NCI-H2227 (cell line): ENCODE measurements at regions not wholly inside any gene's neighbourhood (a gene's known extent, or its start where the extent isn't known, plus 50 kb on each side); places are given as distances from the start of the nearest gene placed in this dataset.
"Not testable (repeated sequence)": the region's sequence is repeated elsewhere in the genome, so short reads cannot be mapped to it uniquely, and the experiment has no call there.

Experiments
- DNase-seq: peaks from one replicate; lab custom pipeline; 2025; ENCODE audit not compliant: unreplicated experiment; lab: John Stamatoyannopoulos, UW

DNA sequence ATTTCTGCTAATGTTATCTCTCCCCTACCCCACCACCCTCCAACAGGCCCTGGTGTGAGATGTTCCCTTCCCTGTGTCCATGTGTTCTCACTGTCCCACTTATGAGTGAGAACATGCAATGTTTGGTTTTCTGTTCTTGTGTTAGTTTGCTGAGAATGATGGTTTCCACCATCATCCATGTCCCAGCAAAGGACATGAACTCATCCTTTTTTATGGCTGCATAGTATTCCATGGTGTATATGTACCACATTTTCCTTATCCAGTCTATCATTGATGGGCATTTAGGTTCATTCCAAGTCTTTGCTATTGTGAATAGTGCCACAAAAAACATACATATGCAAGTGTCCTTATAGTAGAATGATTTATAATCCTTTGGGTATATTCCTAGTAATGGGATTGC is 104.5 kb downstream of the ZNF33B start:
- DNase-seq = not testable (repeated sequence)

DNA sequence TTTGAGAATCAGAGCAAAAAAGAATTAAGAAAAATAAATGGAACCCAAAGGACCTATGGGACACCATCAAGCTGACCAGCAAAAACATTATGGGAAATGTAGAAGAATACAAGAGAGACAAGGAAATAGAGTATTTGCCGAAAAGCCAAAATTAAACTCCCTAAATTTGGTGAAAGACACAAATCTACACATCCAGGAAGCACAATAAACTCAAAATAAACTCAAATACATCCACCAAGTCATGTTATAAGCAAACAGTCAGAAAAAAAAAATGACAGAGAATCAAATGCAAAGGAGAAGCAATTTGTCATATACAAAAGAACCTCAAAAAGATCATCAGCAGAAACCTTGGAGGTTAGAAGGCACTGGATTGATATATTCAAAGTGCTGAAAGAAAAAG is 105.4 kb downstream of the ZNF33B start:
- no peak for DNase-seq

DNA sequence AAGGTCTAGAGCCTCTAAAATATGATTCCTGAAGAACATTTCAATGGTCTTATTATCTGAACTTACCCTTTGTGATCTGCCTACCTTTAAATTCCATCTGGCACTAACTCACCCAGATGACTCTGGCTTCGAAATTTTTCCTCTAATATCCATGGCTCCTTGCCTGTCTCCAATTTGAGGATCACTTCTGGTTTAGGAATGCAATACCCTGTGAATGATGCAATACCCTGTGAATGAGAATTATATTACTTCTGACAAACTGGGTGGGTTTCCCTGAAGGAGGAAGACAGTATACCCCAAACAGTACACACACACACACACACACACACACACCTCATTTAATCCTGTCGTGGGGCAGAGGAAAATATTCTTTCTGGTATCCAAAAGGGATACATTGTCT is 115.3 kb downstream of the ZNF33B start:
- DNase-seq = no peak

DNA sequence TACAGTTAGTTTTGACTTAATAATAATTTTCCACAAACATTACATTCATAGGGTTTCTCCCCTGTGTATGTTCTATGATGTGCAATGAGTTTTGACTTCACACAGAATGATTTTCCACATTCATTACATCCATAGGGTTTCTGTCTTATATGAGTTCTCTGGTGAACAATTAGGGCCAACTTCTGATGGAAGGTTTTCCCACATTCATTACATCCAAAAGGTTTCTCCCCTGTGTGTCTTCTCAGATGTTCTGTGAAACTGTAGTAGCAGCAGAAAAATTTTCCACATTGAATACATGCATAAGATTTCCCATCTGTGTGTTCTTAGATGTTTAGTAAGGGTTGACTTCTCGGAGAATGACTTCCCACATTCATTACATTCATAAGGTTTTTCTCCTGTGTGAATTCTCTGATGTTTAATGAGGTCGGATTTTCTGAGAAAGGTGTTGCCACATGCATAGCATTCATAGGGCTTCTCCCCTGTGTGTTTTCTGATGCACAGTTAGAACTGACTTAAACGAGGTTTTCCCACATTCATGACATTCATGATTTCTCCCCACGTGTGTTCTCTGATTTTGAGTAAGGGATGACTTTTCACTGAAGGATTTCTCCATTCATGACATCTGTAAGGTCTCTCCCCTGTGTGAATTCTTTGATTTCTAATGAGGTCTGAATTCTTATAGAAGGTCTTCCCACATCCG is 118.5 kb downstream of the ZNF33B start:
- DNase-seq = no peak

DNA sequence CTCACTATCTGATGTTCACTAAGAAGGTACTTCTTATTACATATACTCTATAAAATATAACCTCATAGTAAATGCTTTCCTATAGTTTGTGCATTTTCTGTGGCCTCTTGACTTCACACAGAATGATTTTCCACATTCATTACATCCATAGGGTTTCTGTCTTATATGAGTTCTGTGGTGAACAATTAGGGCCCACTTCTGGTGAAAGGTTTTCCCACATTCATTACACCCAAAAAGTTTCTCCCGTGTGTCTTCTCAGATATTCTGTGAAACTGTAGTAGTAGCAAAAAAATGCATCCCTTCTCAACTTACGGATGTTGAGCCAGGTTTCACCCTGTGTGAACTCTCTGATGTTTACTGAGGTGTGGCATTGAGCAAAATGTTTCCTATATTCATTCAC is 119.3 kb downstream of the ZNF33B start:
- DNase-seq = no peak

DNA sequence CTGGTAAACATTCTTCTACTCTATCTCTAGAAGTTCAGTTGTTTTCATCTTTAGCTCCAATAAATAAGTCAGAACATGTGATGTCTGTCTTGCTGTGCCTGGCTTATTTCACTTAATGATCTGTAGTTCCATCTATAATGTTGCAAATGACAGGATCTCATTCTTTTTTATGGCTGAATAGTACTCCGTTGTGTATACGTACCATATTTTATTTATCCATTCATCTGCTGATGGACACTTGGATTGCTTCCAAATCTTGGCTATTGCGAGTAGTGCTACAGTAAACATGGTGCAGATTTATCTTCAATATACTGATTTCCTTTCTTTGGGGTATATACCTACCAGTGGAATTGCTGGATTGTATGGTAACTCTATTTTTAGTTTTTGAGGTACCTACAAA is 124.4 kb downstream of the ZNF33B start:
- DNase-seq = no peak

DNA sequence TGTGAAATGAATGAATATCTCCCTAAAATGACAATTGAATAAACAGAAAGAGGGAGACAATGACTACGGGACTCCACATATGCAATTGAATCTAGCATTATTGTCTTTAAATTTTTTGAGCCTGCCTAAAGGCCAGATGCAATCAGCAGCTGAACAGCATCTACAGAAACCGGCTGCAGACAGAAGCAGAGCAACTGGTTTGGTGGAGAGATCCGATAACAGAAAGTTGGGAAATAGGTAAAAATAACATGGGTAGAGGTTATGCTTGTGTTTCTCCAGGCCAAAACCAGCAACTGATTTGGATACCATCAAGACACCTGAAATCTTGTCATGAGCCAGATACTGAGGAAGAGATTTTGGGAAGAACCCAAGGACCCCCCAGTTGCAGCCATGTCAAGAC is 146.6 kb downstream of the ZNF33B start:
- no peak for DNase-seq

DNA sequence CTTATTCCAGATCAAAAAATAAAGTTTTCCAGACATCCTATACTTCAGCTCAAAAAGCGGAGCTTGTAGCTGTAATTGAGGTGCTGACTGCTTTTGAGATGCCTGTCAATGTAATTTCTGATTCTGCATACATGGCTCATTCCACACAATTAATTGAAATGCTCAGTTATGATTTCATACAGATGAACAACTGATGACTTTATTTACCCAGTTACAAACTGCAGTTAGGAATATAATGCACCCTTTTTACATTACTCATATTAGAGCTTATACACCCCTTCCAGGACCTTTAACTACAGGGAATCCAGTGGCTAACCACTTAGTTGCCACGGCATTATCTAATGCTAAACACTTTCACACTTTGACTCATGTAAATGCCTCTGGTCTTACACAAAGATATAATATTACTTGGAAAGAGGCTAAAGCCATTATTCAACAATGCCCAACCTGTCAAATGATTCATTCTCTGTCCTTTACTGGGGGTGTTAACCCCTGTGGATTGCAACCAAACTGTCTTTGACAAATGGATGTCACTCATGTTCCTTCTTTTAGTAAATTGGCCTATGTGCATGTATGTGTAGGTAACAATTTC is 147.3 kb downstream of the ZNF33B start:
- no peak for DNase-seq

DNA sequence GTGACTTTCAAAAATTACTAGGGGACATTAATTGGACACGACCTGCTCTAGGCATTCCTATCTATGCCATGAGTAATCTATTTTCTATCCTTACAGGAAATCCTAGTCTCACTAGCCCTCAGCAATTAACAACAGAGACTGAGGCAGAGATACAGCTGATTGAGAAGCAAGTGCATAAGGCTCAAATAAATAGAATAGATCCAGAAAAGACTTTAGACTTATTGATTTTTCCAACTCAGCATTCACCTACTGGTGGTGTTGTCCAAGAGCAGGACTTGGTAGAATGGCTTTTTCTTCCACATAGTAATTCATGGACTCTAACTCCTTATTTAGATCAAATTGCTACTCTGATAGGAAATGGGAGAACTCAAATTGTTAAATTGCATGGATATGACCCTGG is 148.0 kb downstream of the ZNF33B start:
- DNase-seq = no peak

DNA sequence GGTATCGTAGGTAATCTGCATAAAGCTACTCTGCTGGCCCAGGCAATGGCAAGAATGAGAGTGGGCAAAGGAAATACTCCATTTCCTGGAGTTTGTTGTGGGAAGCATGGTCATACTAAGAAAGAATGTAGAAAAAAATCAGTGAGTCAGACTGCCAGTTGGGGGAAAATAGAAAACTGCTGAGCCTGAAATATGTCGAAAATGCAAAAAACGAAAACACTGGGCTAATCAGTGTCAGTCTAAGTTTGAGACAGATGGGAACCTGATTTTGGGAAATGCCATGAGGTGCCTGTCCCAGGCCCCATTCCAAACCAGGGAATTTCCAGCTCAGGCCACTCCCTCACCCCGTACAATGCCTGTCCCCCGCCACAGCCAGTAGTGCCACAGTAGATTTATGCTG is 150.0 kb downstream of the ZNF33B start:
- DNase-seq = no peak

DNA sequence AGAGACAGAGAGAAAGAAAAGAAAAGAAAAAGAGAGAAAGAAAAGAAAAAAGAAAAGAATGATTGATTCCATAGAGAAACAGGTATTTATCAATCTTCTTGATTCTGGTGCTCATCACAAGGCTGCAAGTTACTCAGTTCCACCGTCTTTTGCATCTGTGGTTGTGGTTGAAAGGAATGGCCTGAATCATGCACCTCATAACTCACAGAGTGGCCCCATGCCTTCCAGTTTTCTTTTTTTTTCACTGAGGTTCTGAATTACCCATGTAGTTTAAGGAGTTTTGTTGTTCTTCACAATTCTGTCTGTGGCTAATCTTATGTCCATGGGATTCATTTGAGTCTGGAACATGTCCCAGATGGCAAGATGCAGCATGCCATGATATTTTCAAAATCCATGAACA is 156.0 kb downstream of the ZNF33B start:
- DNase-seq = no peak

DNA sequence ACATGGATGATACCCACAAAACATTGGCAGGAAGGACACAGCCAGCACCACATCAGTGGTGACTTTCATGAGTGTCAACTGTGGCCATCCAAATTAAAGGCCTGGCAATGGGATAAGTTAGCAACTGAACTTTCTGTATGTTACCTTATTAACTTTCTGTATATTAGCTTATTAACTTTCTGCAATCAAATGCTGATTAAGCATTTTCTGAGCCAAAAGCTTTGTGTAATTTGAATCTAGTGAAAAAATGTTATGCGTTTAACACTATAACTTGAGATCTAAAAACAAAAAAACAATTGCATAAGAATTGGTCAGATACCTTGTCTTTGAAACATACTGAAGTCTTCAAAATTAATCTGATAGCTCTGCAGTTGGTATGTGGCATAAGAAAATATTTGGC is 159.3 kb downstream of the ZNF33B start:
- DNase-seq = no peak

DNA sequence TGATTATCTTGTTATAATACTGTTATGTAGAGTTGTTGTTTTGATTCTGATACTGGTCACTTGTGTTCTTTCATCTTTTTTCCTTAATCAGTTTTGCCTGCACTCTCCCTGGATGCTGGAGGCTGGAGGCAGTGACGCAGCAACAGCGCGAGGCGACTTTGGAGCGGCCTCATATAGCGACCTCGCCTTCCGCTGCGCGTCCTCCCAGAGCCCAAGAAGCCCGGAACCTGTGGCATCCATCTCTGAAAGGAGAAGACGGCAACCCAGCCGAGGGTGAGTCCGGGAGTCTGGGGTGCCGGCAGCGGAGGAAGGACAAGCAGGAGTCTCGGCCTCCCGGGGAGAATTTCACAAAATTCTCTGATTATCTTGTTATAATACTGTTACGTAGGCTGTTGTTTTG is 161.2 kb downstream of the ZNF33B start:
- DNase-seq = peak; percentile 0

DNA sequence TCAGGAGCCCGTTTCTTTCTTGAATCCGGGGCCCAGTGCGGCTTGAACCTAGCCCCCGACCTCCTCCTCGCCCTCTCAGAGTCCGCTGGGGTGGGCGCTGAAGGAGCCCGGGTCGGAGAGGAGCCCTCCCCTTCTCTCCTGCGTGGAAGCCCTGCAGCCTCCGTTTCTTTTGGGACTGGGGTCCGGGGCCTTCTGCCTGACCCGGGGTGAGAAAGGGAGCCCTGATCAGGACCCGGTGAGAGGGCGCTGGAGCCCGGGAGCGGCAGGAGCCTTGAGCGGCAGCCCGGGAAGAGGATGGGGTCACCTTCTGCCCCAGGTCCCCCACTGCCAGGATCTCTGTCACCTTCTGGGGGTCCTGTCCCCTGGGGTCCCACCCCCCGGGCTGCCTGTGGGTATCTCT is 162.3 kb downstream of the ZNF33B start:
- no peak for DNase-seq

DNA sequence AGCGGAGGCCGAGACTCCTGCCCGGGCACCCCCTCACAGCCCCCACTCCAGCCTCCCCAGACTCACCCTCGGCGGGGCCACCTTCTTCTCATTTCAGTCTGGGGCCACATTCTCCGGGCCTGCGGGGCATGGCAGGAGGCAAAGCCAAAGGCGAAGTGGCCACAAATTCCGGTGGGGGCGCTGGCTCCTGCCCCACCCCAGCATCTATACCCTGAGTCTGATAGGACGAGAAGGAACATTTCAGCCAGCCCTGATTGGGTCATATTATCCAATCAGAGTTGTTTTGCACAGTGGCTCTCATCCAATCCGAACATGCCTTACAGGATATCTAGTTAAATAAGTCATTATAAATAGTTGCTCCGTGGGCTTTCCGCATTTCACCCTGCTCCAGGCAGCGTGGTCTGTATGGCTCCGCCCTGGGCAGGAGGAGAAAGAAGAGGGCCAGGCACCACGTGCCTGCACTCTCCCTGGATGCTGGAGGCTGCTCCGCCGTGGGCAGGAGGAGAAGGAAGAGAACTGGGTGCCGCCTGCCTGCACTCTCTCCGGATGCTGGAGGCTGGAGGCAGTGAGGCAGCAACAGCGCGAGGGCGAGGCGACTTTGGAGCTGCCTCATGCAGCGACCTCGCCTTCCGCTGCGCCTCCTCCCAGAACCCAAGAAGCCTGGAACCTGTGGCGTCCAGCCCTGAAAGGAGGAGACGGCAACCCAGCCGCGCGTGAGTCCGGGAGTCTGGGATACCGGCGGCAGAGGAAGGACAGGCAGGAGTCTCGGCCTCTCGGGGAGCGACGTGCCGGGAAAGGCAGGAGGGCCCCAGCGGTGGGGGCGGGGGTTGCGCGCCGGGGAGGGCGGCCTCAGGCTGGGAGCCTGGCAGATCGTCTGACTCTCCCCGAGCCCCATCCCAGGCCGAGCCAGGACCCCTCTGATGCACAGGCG is 162.9 kb downstream of the ZNF33B start:
- DNase-seq = peak; percentile 68

DNA sequence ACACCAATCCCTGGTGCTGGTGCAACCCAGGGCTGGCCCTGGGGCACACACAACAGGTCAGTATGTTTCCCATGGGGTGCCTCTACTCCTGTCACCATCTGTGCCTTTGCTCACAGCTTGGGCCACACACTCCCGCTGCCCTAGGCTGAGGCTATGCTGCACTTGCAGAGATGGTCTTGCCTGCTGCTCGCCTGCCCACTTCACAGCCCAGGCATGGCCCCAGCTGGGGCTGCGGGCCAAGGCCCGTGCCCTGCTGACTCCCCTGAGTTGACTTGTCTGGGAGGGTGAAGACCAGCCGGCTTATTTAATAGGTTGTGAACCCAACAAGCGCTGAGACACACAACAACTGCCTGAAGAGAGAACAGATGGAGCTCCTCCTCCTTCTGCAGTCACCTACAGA is 184.1 kb downstream of the ZNF33B start:
- no peak for DNase-seq

DNA sequence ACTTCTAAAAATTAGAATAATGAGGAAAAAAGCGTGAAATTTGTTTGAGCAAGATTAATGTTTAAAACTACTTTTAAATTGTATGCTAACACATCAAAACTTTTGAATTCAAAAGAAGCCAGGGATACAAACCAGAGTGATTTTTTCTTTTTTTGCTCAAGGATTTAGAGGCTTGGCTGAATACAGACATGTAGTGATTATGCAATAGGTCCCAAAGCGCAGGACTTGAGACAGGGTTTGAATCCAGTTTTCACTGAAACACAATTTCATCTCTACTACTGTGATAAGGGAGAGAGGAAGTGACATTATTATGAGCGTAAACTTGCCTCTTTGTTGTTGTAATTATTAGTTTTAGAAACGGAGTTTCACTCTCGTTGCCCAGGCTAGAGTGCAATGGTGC is 207.3 kb downstream of the ZNF33B start:
- DNase-seq = no peak

DNA sequence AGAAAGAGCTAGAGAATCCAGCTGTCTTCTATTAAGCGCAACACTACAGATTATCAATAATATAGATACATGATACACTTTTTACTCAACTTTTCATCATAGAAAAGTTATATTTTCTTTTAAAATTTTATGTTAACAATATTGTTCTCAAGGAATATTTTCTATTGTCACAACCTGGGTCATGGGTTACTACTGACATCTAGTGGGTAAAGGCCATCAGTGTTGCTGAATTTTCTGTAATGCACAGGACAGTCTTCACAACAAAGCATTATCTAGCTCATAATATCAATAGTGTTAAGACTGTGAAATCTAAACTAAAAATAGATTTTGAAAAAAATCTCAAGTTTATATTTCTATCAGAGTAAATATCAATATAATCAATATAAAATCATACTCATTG is 209.8 kb downstream of the ZNF33B start:
- DNase-seq = peak; percentile 0

DNA sequence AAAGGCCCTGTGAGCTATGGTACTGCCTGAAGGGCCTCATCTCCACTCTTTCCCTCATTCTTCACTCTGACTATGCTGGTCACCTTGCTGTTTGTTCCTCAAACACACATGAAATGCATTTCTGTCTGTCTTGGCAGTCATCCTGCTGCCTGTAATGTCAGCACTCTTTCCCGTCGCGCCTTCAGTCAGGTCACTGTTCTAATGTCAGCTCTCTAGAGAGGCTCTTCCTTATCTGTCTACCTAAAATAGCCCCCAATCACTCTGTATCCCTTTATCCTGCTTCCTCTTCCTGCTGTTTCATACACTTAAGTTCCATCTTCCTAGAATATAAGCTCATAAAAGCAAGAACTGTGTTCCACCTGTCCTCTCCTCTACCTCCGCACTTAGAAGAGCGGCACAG is 215.5 kb downstream of the ZNF33B start:
- DNase-seq = no peak

DNA sequence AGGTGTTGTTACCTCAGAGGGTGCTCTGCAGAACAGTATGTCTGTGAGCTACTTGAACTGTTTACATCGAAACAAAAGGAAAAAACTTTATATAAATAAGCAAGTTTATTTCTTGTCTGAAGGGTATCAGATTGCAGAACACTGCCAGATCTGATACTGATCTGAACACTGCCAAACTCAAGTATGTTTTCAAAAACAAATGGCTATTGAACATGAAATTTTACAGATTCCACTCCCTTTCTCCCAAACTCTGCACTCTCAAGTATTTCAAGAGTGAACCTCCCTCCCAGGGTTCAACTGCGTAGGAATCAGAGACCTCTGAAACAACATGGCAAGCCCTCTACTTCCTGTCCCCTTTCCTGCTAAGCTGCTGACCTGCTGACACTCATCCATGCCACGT is 216.6 kb downstream of the ZNF33B start:
- DNase-seq = no peak

DNA sequence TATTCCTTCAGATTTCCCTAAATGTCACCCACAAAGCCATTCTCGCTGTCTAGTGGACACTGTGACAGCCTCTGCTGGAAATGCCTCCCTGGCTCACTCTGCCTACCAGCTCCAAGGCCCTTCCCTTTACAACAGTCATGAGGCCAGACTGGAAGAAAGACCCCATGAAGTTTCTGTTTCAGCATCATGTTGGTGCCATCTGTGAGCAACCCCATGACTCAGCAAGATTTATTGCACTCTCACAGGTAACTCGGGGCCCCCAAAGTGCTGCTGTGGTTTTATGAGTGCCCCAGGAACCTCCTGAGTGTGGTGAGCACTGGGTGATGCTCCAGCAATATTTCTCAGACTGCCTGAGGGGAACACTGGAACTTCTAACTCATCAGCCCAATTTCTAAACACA is 218.6 kb downstream of the ZNF33B start:
- no peak for DNase-seq

DNA sequence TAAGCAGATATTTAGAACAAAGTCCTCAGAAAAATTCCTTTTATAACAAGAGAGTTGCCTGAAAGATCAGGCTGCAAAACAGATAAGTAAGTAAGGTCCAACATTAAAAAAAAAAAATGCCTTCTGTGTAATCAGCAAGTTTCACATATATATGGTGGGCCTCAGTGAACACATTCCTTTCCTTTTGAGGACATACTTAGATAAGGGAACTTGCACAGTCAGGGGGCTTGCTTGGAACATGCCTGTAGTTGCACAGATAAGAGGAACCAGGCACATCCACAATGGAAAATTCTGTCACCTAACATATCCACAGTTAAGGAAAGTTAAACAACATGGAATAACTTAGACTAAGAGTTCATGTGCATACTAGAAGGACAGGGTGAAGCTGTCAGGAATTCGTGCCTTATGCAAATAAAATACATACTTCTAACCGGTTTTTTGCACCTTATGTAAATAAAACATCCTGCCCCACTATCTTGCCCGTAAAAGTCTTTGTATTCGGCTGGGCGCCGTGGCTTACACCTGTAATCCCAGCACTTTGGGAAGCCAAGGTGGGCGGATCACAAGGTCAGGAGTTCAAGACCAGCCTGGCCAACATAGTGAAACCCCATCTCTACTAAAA is 257.3 kb downstream of the ZNF33B start:
- no peak for DNase-seq
